ENCODE measurements at regions not wholly inside any gene's neighbourhood (a gene's known extent, or its start where the extent isn't known, plus 50 kb on each side); places are given as distances from the start of the nearest gene placed in this dataset.

- ATAC-seq (no peak), DNase-seq (no peak)
- H3K27me3 ChIP-seq (ENCODE audit: low read depth) = no peaks in the 10 kb centered on the region
- no peaks in the 10 kb centered on the region for H3K9me3 ChIP-seq
- H3K36me3 ChIP-seq = no peaks in the 10 kb centered on the region
- no peak overlapping the region for H3K27ac ChIP-seq
- peaks cover 17% of the 10 kb centered on the region for H3K4me1 ChIP-seq
- H3K4me3 ChIP-seq = no peak overlapping the region
- no peak for TF ChIP-seq CTCF (IDR thresholded peaks at IDR 0.05)
- intact Hi-C loops (cut with DNase I) = no loop called here
Observed at GRCh38 chr3:107236655-107237337, 140.4 kb upstream of the CCDC54 start.

GRCh38 chr3:107238787-107239186, 138.5 kb upstream of the CCDC54 start:
- H3K4me3 ChIP-seq = no peak overlapping the region
- no peak overlapping the region for H3K27ac ChIP-seq
- no peaks in the 10 kb centered on the region for H3K27me3 ChIP-seq (ENCODE audit: low read depth)
- H3K4me1 ChIP-seq = peaks cover 17% of the 10 kb centered on the region
- DNase-seq = no peak
- no peak for ATAC-seq
- intact Hi-C loops (cut with DNase I) = no loop called here
- H3K9me3 ChIP-seq = no peaks in the 10 kb centered on the region
- no peaks in the 10 kb centered on the region for H3K36me3 ChIP-seq
- no peak for TF ChIP-seq CTCF (IDR thresholded peaks at IDR 0.05)

DNA sequence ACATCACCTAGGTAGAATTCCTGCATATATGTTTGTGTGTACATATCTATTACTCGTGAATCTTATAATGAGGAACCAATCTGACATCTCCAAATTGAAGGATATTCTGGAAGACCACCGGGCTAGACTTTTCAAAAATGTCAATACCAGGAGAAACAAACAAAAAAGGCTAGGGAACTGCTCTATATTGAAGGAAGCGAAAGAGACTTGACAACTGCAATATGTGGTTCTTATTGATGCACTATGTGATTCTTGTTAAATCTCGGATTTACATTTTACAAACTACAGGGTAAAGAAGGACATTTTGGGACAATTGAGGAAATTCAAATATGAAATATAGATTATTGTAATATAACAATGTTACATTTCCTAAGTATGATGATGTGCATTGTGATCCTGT, 137.5 kb upstream of the CCDC54 start:
- no peak for TF ChIP-seq CTCF (IDR thresholded peaks at IDR 0.05)
- DNase-seq = no peak
- H3K27me3 ChIP-seq (ENCODE audit: low read depth) = no peaks in the 10 kb centered on the region
- no peak for ATAC-seq
- no peaks in the 10 kb centered on the region for H3K9me3 ChIP-seq
- peak overlapping the region; percentile 70 for H3K4me3 ChIP-seq
- H3K36me3 ChIP-seq = no peaks in the 10 kb centered on the region
- peaks cover 17% of the 10 kb centered on the region for H3K4me1 ChIP-seq
- H3K27ac ChIP-seq = no peak overlapping the region
- intact Hi-C loops (cut with DNase I) = no loop called here

DNA sequence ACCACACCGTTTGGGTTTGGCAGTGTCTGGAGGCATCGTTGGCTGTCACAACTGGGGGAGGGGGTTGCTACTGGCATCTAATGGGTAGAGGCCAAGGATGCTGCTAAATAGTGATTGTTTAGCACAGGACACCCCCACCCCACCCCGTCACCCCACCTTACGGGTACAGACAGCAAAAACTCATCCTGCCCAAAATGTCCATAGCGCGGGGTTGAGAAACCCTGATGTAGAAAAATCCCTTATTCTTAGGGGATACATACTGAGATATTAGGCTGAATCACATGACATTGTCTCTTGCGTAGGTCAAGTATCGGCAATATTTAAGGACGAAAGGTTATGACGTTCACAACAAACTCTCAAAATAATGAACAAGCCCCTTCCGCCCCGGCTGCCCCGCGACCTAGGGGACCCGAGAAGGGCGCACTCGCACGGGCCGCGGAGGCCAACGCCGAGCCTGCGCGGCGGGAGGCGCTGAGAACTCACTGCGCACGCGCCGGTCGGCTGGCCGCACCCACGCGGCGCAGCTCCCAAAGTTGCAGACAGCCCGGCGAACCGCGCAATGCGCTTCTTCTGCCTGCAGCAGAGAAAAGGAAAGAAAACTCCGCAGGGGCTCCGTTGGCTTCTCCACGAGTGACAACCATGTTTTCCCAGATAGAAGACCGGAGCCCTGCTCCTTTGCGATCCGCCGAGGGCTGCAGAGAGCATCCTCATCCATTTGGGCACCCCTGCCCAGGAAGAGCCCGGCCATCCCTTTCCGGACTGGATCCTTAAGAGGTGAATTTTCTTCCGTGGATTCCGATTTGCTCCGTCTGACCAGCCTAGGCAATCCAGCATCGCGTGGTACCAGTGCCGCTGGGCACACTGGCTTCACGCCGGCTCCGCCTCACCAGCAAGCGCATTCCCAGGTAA, 136.8 kb upstream of the CCDC54 start:
- peak; percentile 81 for DNase-seq
- peaks cover 14% of the 10 kb centered on the region for H3K4me1 ChIP-seq
- no peaks in the 10 kb centered on the region for H3K9me3 ChIP-seq
- intact Hi-C loops (cut with DNase I) = no loop called here
- peak; percentile 97 to 98 for ATAC-seq
- no peaks in the 10 kb centered on the region for H3K27me3 ChIP-seq (ENCODE audit: low read depth)
- peak overlapping the region; percentile 70 for H3K4me3 ChIP-seq
- H3K27ac ChIP-seq = peak overlapping the region; percentile 75
- H3K36me3 ChIP-seq = peaks cover under 1% of the 10 kb centered on the region
- no peak for TF ChIP-seq CTCF (IDR thresholded peaks at IDR 0.05)

DNA sequence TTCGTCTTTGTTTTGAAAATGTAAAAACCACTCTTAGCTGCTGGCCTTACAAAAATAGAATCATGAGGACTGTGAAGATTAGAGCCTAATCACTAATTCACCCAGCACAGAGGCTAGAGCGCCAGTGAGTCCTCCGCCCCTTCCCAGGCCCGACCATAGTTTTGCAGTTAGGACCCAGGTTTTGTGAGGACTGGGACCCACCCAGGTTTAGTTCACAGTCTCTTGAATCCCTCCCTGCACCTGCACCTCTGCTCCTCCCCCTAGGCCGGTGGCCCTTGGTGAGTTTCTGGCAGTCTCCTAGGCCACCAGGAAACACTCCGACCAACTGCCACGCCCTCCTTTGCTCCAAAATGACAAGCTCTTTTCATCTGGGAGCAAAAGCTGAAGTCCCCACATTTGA, 136.0 kb upstream of the CCDC54 start:
- DNase-seq = peak; percentile 64
- intact Hi-C loops (cut with DNase I) = no loop called here
- TF ChIP-seq CTCF (IDR thresholded peaks at IDR 0.05) = no peak

More for the DNA sequence above, 136.0 kb upstream of the CCDC54 start:
- no peaks in the 10 kb centered on the region for H3K27me3 ChIP-seq (ENCODE audit: low read depth)
- H3K36me3 ChIP-seq = peaks cover 8% of the 10 kb centered on the region
- peak; percentile 84 to 91 for ATAC-seq
- H3K4me3 ChIP-seq = peak overlapping the region; percentile 70
- no peaks in the 10 kb centered on the region for H3K9me3 ChIP-seq
- peaks cover 12% of the 10 kb centered on the region for H3K4me1 ChIP-seq
- H3K27ac ChIP-seq = peak overlapping the region; percentile 75

Data from lower lobe of right lung (tissue), 2 donors.